GM18526 (cell line): ENCODE measurements at regions not wholly inside any gene's neighbourhood (a gene's known extent, or its start where the extent isn't known, plus 50 kb on each side); places are given as distances from the start of the nearest gene placed in this dataset.

Source experiments
- POLR2A ChIP-seq: IDR thresholded peaks from 3 replicates; pipeline ENCODE4 v1.6.1; 2011; ENCODE audit not compliant: insufficient read length; ENCODE audit errors: extremely low read depth

DNA sequence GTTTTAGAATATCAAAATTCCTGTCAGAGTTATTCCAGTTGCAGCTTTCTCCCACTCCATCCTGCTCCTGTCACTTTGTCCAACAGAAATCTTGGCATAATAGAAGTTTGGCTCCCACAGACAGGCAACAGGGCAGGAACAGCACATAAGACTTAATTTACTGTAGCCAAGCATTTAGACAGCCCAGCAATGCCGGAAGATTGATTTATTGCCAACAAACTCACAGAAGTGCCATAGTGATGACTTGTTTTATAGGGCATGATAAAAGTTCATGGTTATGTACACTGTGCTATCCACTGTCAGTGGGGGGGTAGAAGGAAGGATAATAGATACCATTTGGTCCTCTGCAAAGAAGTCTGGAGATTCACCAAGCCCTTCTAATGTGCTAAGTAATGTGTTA is 98.3 kb upstream of the CBLB start:
- TF ChIP-seq POLR2A, result no peak

GRCh38 chr3:105970283-105970682 is 101.5 kb upstream of the CBLB start:
- TF ChIP-seq POLR2A, result no peak

- no peak for TF ChIP-seq POLR2A
Measured at GRCh38 chr3:105972069-105972468, 103.3 kb upstream of the CBLB start.

DNA sequence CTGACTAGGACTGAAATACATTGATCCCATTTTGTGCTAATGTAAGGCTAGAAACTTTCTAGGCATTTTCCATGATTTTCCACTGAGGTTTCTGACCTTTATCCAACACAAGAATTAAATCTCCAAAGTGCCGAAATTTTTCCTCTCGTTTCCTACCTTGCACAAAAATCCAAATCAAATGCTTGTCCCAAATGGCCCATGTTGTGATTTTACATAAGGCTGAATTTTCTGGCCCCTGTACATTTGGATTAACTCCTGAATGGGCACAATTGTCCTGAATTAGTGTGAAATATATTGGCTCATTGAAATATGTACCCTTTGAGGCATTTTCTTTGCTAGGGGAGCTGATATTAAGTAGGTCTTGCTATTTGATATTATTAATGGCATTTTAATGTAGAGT is 105.6 kb upstream of the CBLB start:
- TF ChIP-seq POLR2A, result no peak

GRCh38 chr3:105976196-105976595 is 107.4 kb upstream of the CBLB start:
- TF ChIP-seq POLR2A, result no peak

- no peak for TF ChIP-seq POLR2A
Measured at GRCh38 chr3:105979961-105980360, 111.1 kb upstream of the CBLB start.

DNA sequence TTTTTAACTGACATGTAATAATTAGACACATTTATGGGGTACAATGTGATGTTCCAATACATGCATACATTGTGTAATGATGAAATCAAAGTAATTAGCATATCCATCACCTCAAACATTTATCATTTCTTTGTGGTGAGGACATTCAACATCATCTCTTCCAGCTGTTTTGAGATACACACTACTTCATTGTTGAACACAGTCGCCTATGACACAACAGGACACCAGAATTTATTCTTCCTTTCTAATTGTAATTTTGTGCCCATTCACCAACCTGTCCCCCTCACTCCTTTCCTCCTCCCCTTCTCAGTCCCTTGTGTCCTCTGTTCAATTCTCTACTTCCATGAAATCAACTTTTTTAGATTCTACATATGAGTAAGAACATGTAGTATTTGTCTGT is 113.4 kb upstream of the CBLB start:
- no peak for TF ChIP-seq POLR2A

DNA sequence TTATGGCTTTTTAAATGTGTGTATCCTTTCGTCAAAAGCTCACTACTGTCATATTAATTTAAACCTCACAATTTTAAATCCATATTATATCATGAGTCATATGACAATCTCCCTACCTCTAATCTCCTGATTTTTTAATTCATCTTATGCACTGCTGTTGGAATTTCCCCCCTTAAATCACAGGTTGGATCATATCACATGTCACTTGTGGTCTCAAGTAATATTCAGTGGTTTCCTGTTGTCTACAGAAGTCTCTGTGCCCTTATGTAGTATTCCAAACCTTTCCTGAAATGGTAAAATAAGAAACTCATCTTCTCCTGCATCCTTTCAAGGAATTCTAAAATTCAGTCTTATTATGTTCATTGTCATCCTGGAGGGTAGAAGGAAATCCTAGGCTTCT is 116.0 kb upstream of the CBLB start:
- no peak for TF ChIP-seq POLR2A

GRCh38 chr3:105987809-105988208 is 119.0 kb upstream of the CBLB start:
- TF ChIP-seq POLR2A, result no peak

DNA sequence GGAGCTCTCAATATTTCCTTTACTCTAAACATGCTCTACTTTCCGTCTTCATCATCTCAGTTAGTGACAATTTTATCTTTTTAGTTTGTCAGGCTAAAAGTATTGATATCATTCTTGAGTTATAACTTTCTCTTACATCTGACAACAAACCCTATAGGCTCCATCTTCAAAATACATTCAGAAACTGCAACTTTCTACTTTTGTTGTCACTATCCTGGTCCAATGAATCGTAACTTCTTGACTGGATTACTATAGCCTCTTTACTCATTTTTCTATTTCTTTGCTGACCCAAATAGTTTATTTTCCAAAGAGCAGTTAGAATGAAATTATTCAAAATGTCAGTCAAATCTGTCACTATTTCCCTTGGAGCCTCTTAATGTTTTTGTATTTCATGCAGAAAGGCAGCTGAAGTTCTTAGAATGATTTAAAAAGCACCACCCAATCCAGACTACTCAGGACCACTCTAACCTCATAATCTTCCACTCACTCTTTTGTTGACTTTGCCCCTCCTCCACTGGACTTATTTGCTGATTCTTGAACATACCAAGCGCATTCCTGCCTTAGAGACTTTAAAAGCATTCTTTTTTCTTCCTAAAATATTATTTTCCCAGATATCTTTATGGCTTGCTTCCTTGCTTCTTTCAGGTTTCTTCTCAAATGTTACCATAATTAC is 119.9 kb upstream of the CBLB start:
- no peak for TF ChIP-seq POLR2A

DNA sequence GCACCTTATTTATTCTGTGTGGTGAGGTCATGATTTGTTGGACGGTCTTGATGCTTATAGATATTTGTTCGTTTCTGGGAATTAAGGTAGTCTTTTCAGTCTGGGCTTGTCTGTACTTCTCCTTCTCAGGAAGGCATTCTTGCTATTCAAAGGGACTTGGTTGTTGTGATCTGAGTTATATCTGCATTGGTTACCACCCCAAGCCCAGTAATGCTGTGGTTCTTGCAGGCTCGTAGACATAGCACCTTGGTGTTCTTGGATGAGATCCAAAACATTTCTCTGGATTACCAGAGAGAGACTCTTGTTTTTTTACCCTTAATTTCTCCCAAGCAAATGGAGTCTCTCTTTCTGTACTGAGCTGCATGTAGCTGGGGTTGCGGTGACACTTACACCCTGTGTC is 128.0 kb upstream of the CBLB start:
- TF ChIP-seq POLR2A, result no peak

GRCh38 chr3:105997466-105997799 is 128.6 kb upstream of the CBLB start:
- TF ChIP-seq POLR2A, result no peak

GRCh38 chr3:105997800-105998526 is 129.2 kb upstream of the CBLB start:
- no peak for TF ChIP-seq POLR2A

GRCh38 chr3:105999856-106000255 is 131.0 kb upstream of the CBLB start:
- TF ChIP-seq POLR2A, result no peak

GRCh38 chr3:106001923-106002322 is 133.1 kb upstream of the CBLB start:
- TF ChIP-seq POLR2A, result no peak

- TF ChIP-seq POLR2A, result no peak
Measured at GRCh38 chr3:106004137-106004681, 135.4 kb upstream of the CBLB start.

GRCh38 chr3:106004826-106005225 is 136.0 kb upstream of the CBLB start:
- TF ChIP-seq POLR2A, result no peak
